GM20000 (cell line): ENCODE measurements at regions not wholly inside any gene's neighbourhood (a gene's known extent, or its start where the extent isn't known, plus 50 kb on each side); places are given as distances from the start of the nearest gene placed in this dataset.

Source experiments
- DNase-seq: peaks from one replicate; pipeline ENCODE4 v3.0.0; 2012; ENCODE audit warnings: low spot score
- TF ChIP-seq, protein P1 (sequence below): IDR thresholded peaks from 2 replicates; pipeline ENCODE4 v1.5.1; 2012; ENCODE audit warnings: mild to moderate bottlenecking, control low read depth; ENCODE audit errors: extremely low read depth, missing control alignments

DNA sequence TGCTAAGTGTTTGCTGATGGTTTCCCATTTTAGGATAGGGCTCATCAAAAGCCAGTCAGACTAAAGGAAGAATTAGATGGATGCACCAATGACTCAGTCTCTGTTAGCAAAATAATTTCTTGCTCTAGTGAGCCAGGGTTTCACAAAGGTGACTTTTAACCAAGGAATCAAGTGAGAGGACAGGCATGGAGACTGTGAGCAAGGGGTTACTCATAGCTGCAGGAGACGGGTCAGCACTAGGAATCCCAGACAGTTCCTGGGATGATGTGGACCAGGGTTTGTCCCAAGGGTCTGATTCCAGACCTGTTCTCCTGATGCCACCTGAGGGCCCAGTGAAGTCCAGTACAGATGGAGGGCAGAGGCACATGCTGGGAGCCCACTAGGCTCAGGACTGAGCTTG is 138.1 kb downstream of the NOC3L start:
- no peak for DNase-seq
- TF ChIP-seq, protein P1, sequence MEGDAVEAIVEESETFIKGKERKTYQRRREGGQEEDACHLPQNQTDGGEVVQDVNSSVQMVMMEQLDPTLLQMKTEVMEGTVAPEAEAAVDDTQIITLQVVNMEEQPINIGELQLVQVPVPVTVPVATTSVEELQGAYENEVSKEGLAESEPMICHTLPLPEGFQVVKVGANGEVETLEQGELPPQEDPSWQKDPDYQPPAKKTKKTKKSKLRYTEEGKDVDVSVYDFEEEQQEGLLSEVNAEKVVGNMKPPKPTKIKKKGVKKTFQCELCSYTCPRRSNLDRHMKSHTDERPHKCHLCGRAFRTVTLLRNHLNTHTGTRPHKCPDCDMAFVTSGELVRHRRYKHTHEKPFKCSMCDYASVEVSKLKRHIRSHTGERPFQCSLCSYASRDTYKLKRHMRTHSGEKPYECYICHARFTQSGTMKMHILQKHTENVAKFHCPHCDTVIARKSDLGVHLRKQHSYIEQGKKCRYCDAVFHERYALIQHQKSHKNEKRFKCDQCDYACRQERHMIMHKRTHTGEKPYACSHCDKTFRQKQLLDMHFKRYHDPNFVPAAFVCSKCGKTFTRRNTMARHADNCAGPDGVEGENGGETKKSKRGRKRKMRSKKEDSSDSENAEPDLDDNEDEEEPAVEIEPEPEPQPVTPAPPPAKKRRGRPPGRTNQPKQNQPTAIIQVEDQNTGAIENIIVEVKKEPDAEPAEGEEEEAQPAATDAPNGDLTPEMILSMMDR, result no peak

DNA sequence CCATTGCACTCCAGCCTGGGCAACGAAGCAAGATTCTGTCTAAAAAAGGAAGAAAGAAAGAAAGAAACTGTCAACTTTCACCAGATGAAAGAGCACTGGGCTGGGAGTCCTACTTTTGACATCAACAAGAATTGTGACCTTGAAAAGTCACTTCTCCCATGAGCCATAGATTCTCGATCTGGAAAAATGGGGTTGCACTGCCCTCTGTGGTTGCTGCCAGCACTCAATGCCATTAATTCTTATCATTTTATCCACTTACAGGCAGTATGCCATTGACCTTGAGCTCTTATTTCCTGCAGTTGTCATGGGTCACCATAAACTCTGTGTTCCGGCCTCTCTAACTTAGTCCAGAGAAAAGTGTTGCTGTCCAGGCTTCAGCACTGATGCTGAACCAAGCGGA is 137.2 kb downstream of the NOC3L start:
- DNase-seq, result no peak
- TF ChIP-seq, protein P1, result no peak

DNA sequence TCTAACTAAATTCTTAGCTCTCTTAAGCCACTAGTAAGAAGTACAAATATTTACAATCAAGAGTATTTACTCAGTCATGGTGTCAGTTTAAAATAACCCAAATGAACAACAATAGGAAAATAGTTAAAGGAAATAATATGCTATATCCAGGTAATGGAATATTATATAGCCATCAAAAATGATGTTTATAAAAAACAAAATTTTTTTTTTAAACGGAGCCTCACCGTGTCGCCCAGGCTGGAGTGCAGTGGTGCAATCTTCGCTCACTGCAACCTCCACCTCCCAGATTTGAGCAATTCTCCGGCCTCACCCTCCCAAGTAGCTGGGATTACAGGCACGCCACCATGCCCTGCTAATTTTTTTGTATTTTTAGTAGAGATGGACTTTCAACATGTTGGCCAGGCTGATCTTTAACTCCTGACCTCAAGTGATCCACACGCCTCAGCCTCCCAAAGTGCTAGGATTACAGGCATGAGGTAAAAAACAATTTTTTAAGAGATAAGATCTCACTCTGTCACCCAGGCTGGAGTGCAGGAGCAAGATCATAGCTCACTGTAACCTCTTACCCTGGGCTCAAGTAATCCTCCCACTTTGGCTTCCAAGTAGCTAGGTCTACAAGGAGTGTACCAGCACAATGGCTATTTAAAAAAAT is 132.5 kb downstream of the NOC3L start:
- no peak for DNase-seq
- TF ChIP-seq, protein P1, result no peak

DNA sequence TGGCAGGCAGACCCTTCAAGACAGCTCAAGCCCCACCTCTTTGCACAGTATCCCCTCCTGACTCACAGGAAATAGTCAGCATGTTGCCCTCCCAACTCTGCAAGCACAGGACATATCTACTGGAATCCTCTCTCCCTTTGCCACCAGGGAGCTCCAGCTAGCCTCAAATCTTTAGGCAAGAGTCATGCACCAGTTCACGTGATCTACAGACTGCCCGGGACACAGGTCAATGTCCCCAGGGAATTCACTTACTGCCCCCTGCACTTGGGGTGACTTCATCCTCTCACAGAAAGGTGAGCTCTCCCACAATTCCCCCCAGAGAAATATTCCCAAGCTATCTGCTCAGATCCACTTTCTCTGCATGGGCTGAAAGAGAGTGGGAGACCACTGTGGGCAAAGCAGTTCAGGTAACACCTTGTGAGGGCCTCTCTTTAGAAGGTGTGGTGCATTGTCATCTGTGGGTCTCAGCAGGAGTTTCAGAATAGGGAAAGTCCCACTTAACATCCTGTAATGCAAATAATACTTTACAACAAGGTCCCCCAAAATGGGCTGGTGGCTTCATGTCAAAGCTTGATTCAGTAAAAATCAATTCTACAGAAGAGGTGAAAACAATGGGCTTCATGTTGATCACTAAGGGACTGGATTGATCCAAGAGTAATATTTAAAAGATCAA is 129.9 kb downstream of the NOC3L start:
- TF ChIP-seq, protein P1, result no peak
- DNase-seq, result peak; percentile 18

DNA sequence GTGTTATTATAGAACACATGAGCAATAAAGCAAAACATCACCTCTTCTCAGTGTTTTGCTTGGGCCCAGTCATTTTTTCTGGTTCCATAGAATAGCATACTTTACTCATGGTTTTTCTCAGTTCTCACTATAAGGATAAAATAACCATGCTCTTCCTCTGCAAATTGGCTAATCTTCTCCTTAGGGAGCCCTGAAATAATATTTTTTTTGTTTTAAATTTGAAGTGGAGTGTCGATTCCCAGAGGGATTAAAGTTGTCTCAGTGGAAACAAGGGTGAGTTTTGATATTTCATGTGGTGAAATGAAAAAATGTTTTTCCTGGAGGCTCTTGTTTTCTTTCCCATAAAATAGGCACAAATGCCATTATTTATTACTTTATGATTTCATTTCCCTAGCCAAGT is 127.3 kb downstream of the NOC3L start:
- no peak for DNase-seq
- TF ChIP-seq, protein P1, result no peak

DNA sequence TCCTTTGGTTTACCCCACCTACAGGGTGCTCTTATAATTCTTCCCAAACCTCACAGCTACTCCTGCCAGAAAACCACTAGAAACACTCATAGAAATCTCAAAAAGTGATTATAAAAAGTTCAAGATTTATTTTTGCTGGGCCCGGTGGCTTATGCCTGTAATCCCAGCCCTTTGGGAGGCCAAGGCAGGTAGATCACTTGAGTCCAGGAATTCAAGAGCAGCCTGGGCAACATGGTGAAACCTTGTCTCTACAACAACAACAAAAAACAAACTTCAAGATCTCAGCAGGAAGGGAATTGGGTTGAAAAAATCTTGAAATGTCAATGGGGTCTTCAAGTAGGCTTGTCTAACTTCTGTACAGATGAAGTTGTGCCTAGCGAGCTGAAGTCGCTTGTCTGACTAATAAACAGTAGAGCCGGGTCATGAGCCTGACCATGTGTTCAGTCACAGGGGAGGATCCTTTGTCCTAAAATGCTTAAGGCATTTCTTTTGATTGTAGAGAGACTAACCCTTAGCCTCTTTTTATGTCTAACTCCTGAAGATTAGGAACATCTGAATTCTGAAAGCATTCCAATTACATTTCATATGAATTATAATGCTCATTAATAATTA is 124.6 kb downstream of the NOC3L start:
- DNase-seq, result no peak
- TF ChIP-seq, protein P1, result no peak

DNA sequence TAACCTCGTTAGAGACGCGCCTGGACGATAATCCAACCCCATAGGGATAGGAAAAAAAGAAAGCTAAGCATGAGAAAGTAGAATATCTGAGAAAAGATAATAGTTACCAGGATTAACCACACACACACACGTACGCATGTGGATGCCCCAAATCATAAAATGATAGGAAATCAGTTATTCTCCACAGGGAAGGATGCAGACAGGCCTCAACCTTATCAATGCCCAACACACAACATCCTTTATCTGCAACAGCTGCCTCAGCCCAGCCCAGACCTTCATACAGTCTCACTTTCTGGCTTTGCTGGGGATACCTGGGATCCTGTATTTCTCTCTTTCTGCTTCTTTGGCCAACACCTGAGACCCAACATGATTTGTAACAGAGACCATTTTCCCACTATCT is 123.0 kb downstream of the NOC3L start:
- TF ChIP-seq, protein P1, result no peak
- DNase-seq, result no peak
